ENCODE measurements at regions not wholly inside any gene's neighbourhood (a gene's known extent, or its start where the extent isn't known, plus 50 kb on each side); places are given as distances from the start of the nearest gene placed in this dataset.

DNA sequence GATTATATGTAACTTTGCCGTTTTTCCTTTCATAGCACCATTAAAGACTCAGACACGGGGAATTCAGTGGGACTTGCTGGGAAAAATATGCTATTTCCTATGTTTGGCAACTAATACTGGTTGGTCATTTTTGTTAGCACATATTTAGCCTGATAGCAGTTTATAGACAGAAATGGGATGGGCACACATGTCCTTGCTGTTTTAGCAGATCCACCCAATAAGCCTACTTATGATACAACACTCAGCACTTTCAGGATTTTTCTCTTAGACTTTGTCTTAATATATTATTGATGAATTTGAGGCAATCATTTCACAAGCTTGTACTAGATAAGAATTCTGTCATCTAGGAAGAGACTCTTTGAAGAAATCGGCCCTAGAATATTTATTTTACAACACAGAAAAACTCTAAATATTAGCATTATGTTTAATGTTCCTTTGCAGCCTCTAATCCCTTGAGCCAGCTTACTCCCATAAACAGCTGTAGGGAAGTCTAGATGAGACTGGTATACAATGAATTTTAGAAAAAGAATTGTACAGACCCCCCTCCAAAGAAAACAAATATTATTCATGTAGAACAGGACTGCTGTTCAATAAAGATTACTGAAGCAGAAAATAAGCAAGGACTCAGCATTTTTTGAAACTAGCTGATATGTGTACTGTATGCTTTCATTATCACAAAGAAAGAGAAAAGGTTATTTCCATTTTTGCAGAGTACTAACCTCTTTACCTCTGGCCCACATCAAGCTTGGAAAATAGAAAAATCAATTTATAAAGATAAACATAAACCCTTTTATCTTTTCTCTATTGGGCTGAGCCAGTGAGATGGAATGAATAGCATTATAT lies 656.8 kb upstream of the SGO1 start:
- H3K79me1 ChIP-seq (ENCODE audit: insufficient read depth, low read depth, low read length, poor library complexity, severe bottlenecking): no peaks in the 10 kb centered on the region
- TF ChIP-seq, protein P1, sequence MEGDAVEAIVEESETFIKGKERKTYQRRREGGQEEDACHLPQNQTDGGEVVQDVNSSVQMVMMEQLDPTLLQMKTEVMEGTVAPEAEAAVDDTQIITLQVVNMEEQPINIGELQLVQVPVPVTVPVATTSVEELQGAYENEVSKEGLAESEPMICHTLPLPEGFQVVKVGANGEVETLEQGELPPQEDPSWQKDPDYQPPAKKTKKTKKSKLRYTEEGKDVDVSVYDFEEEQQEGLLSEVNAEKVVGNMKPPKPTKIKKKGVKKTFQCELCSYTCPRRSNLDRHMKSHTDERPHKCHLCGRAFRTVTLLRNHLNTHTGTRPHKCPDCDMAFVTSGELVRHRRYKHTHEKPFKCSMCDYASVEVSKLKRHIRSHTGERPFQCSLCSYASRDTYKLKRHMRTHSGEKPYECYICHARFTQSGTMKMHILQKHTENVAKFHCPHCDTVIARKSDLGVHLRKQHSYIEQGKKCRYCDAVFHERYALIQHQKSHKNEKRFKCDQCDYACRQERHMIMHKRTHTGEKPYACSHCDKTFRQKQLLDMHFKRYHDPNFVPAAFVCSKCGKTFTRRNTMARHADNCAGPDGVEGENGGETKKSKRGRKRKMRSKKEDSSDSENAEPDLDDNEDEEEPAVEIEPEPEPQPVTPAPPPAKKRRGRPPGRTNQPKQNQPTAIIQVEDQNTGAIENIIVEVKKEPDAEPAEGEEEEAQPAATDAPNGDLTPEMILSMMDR (conservative IDR thresholded peaks at IDR 0.05): no peak
- no peak overlapping the region for H3K56ac ChIP-seq (ENCODE audit: insufficient read length, low read depth, low read length)
- H3K9me3 ChIP-seq (ENCODE audit: control insufficient read depth, low read depth, low read length): no peaks in the 10 kb centered on the region
- peaks cover 2% of the 10 kb centered on the region; the same call in 1 of the 2 replicates for H3K4me1 ChIP-seq (ENCODE audit: insufficient read depth, low read length)
- WGBS (ENCODE audit: extremely low coverage, insufficient read length, low lambda C conversion rate): no CpG with 5 or more reads among the region's 3 CpGs
- no peak overlapping the region for H2BK120ac ChIP-seq (ENCODE audit: low read depth, low read length, poor library complexity, severe bottlenecking)
- H2BK15ac ChIP-seq (ENCODE audit: low read depth, low read length): no peak overlapping the region
- no peaks in the 10 kb centered on the region for H3K27me3 ChIP-seq (ENCODE audit: insufficient read depth, low read length)
- no peak overlapping the region for H3K18ac ChIP-seq (ENCODE audit: insufficient read length, low read depth, low read length)
- H4K5ac ChIP-seq (ENCODE audit: insufficient read length, low read depth, low read length): no peak overlapping the region
- H3K4me3 Mint-ChIP-seq: no peak overlapping the region
- no peaks in the 10 kb centered on the region for H3K36me3 Mint-ChIP-seq (ENCODE audit: insufficient read depth in 1 of 3, low read depth in 3 of 3)
- 0 out of 2 replicates have a peak, but pooled peaks cover 2% of the 10 kb centered on the region for H3K79me2 ChIP-seq (ENCODE audit: insufficient read depth, low read length)
- no peak overlapping the region for H4K8ac ChIP-seq (replicated peaks; ENCODE audit: insufficient read length, low read depth, low read length)
- no peak overlapping the region for H3K4me2 ChIP-seq (ENCODE audit: insufficient read depth, insufficient read length, low read length)
- H4K20me1 ChIP-seq (ENCODE audit: control insufficient read depth, insufficient read depth, insufficient read length): no peaks in the 10 kb centered on the region
- H3K27me3 Mint-ChIP-seq (ENCODE audit: low read depth): no peaks in the 10 kb centered on the region
- H2BK12ac ChIP-seq (ENCODE audit: insufficient read length, low read depth, low read length): no peak overlapping the region
- H3K23me2 ChIP-seq (ENCODE audit: insufficient read length, low read depth, low read length, poor library complexity, severe bottlenecking): no peaks in the 10 kb centered on the region
- peak overlapping the region in 1 of 3 experiments; percentile 66; a peak in 2 of 7 replicates for H3K27ac Mint-ChIP-seq
- H3K23ac ChIP-seq (ENCODE audit: insufficient read length, low read depth, low read length): no peak overlapping the region
- H3K9ac ChIP-seq (ENCODE audit: extremely low read depth, insufficient read length, low read length): no peak overlapping the region
- H3K14ac ChIP-seq (ENCODE audit: insufficient read depth, low read length): no peak overlapping the region
- H3T11ph ChIP-seq (ENCODE audit: low read length): no peak overlapping the region
- H3K4me1 Mint-ChIP-seq: peaks cover 10 to 24% of the 10 kb centered on the region in 2 experiments
- H3K27ac ChIP-seq (ENCODE audit: insufficient read length, low read depth, low read length): no peak overlapping the region
- no peak overlapping the region for H2AFZ ChIP-seq (ENCODE audit: low read length)
- no peaks in the 10 kb centered on the region for H3K9me3 Mint-ChIP-seq
- H2BK5ac ChIP-seq (ENCODE audit: insufficient read length, low read length): no peak overlapping the region
- no peak overlapping the region for H4K91ac ChIP-seq (ENCODE audit: insufficient read length, low read depth, low read length)
- DNase-seq: no peak
- H3K4ac ChIP-seq (ENCODE audit: low read depth, low read length): no peak overlapping the region
- no peak overlapping the region for H2AK5ac ChIP-seq (ENCODE audit: insufficient read length, low read length)
- no peak overlapping the region for H2BK20ac ChIP-seq (ENCODE audit: low read depth, low read length, poor library complexity, severe bottlenecking)

All from H9 (cell line).